ENCODE measurements at regions not wholly inside any gene's neighbourhood (a gene's known extent, or its start where the extent isn't known, plus 50 kb on each side); places are given as distances from the start of the nearest gene placed in this dataset.

- DNase-seq: no peak
Observed at GRCh38 chr1:209391792-209392191, 191.7 kb upstream of the CAMK1G start.

GRCh38 chr1:209395169-209395568, 188.3 kb upstream of the CAMK1G start:
- no peak for DNase-seq

- no peak for DNase-seq
Observed at GRCh38 chr1:209397371-209397770, 186.1 kb upstream of the CAMK1G start.

- DNase-seq: no peak
Observed at GRCh38 chr1:209397910-209398309, 185.6 kb upstream of the CAMK1G start.

- DNase-seq: no peak
Observed at GRCh38 chr1:209398313-209398991, 185.1 kb upstream of the CAMK1G start.

- no peak for DNase-seq
Observed at GRCh38 chr1:209399800-209400199, 183.7 kb upstream of the CAMK1G start.

- no peak for DNase-seq
Observed at GRCh38 chr1:209400351-209401220, 182.9 kb upstream of the CAMK1G start.

- no peak for DNase-seq
Observed at GRCh38 chr1:209402697-209403096, 180.8 kb upstream of the CAMK1G start.

GRCh38 chr1:209403921-209404320, 179.6 kb upstream of the CAMK1G start:
- DNase-seq: no peak

- DNase-seq: no peak
Observed at GRCh38 chr1:209404577-209404976, 178.9 kb upstream of the CAMK1G start.

- DNase-seq: no peak
Observed at GRCh38 chr1:209405183-209405814, 178.2 kb upstream of the CAMK1G start.

GRCh38 chr1:209406168-209406567, 177.3 kb upstream of the CAMK1G start:
- no peak for DNase-seq

GRCh38 chr1:209406595-209406994, 176.9 kb upstream of the CAMK1G start:
- DNase-seq: no peak

GRCh38 chr1:209409780-209410179, 173.7 kb upstream of the CAMK1G start:
- no peak for DNase-seq

GRCh38 chr1:209411491-209411929, 172.0 kb upstream of the CAMK1G start:
- no peak for DNase-seq

- no peak for DNase-seq
Observed at GRCh38 chr1:209412036-209412435, 171.5 kb upstream of the CAMK1G start.

GRCh38 chr1:209412566-209412965, 170.9 kb upstream of the CAMK1G start:
- no peak for DNase-seq

- no peak for DNase-seq
Observed at GRCh38 chr1:209413062-209413461, 170.5 kb upstream of the CAMK1G start.

GRCh38 chr1:209414803-209415329, 168.6 kb upstream of the CAMK1G start:
- no peak for DNase-seq

- no peak for DNase-seq
Observed at GRCh38 chr1:209416039-209416438, 167.5 kb upstream of the CAMK1G start.

- DNase-seq: no peak
Observed at GRCh38 chr1:209416716-209417115, 166.8 kb upstream of the CAMK1G start.

GRCh38 chr1:209417761-209418160, 165.8 kb upstream of the CAMK1G start:
- DNase-seq: no peak

- no peak for DNase-seq
Observed at GRCh38 chr1:209420276-209420675, 163.2 kb upstream of the CAMK1G start.

- no peak for DNase-seq
Observed at GRCh38 chr1:209421186-209421585, 162.3 kb upstream of the CAMK1G start.

Data from AML-193 (cell line).